ENCODE measurements at regions not wholly inside any gene's neighbourhood (a gene's known extent, or its start where the extent isn't known, plus 50 kb on each side); places are given as distances from the start of the nearest gene placed in this dataset.
"Not testable (repeated sequence)": the region's sequence is repeated elsewhere in the genome, so short reads cannot be mapped to it uniquely, and the experiment has no call there.

- WGBS, 2 donors, result 67 to 88% methylated on average over 2 of the region's 2 CpGs
- intact Hi-C loops (cut with DNase I; ENCODE audit: low total_unique reads), result no loop called here
- no peak for DNase-seq (ENCODE audit: low spot score in 2 of 2)
- no peak overlapping the region for H3K4me3 ChIP-seq (ENCODE audit: low read depth, poor library complexity, severe bottlenecking)
- TF ChIP-seq CTCF (IDR thresholded peaks at IDR 0.05) (no peak), POLR2A (IDR thresholded peaks at IDR 0.05) (no peak)
These were observed 542.9 kb upstream of the GRIA3 start for GRCh38 chrX:122641136-122641535.

GRCh38 chrX:122641826-122642225, 542.3 kb upstream of the GRIA3 start:
- WGBS, 2 donors, result 52 to 70% methylated on average over 4 of the region's 4 CpGs
- no peak for TF ChIP-seq CTCF (IDR thresholded peaks at IDR 0.05)
- TF ChIP-seq POLR2A (IDR thresholded peaks at IDR 0.05), result no peak
- DNase-seq (ENCODE audit: low spot score in 2 of 2), result no peak
- H3K4me3 ChIP-seq (ENCODE audit: low read depth, poor library complexity, severe bottlenecking), result no peak overlapping the region
- intact Hi-C loops (cut with DNase I; ENCODE audit: low total_unique reads), result no loop called here

GRCh38 chrX:122655256-122655655, 528.8 kb upstream of the GRIA3 start:
- H3K4me3 ChIP-seq (ENCODE audit: low read depth, poor library complexity, severe bottlenecking); DNase-seq (ENCODE audit: low spot score in 2 of 2); intact Hi-C loops (cut with DNase I; ENCODE audit: low total_unique reads): not testable (repeated sequence)
- 76 to 89% methylated on average over 8 to 16 of the region's 16 CpGs for WGBS, 2 donors

- DNase-seq (ENCODE audit: low spot score in 2 of 2), result no peak
- 35 to 46% methylated on average over 1 of the region's 1 CpG for WGBS, 2 donors
- H3K4me3 ChIP-seq (ENCODE audit: low read depth, poor library complexity, severe bottlenecking), result no peak overlapping the region
- TF ChIP-seq CTCF (IDR thresholded peaks at IDR 0.05), result no peak
- TF ChIP-seq POLR2A (IDR thresholded peaks at IDR 0.05), result no peak
- intact Hi-C loops (cut with DNase I; ENCODE audit: low total_unique reads), result no loop called here
These were observed 517.5 kb upstream of the GRIA3 start for GRCh38 chrX:122666601-122667000.

GRCh38 chrX:122667667-122668066, 516.4 kb upstream of the GRIA3 start:
- WGBS, 2 donors, result 77 to 81% methylated on average over 3 of the region's 3 CpGs
- no peak overlapping the region for H3K4me3 ChIP-seq (ENCODE audit: low read depth, poor library complexity, severe bottlenecking)
- intact Hi-C loops (cut with DNase I; ENCODE audit: low total_unique reads), result no loop called here
- DNase-seq (ENCODE audit: low spot score in 2 of 2), result no peak
- TF ChIP-seq POLR2A (IDR thresholded peaks at IDR 0.05), result no peak
- TF ChIP-seq CTCF (IDR thresholded peaks at IDR 0.05), result no peak

GRCh38 chrX:122703762-122704161, 480.3 kb upstream of the GRIA3 start:
- DNase-seq (ENCODE audit: low spot score in 2 of 2), result no peak

More at GRCh38 chrX:122703762-122704161, 480.3 kb upstream of the GRIA3 start:
- TF ChIP-seq POLR2A (IDR thresholded peaks at IDR 0.05), result no peak
- TF ChIP-seq CTCF (IDR thresholded peaks at IDR 0.05), result no peak
- 67 to 70% methylated on average over 1 of the region's 1 CpG for WGBS, 2 donors
- H3K4me3 ChIP-seq (ENCODE audit: low read depth, poor library complexity, severe bottlenecking), result no peak overlapping the region
- intact Hi-C loops (cut with DNase I; ENCODE audit: low total_unique reads), result no loop called here
